NCI-H128 (cell line): ENCODE measurements at regions not wholly inside any gene's neighbourhood (a gene's known extent, or its start where the extent isn't known, plus 50 kb on each side); places are given as distances from the start of the nearest gene placed in this dataset.
"Not testable (repeated sequence)": the region's sequence is repeated elsewhere in the genome, so short reads cannot be mapped to it uniquely, and the experiment has no call there.

Experiments
- DNase-seq: peaks from one replicate; lab custom pipeline; 2025; ENCODE audit not compliant: unreplicated experiment; lab: John Stamatoyannopoulos, UW

DNA sequence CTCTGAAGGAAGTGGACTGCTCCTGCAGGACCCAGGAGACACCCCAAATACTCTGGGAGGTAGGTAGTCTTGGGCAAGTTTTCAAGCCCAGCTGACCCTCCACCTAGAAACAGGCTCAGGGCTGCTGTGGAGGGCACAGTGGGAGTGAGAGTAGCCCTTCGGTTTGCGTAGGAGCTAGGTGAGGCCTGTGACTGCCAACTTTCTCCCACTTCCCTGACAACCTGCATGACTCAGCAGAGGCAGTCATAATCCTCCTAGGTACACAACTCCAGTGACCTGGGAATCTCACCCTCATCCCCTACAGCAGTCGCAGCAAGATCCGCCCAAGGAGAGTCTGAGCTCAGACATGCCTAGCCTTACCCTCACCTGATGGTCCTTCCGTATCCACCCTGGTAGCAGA is 439.1 kb downstream of the CNTNAP4 start:
- DNase-seq = not testable (repeated sequence)

DNA sequence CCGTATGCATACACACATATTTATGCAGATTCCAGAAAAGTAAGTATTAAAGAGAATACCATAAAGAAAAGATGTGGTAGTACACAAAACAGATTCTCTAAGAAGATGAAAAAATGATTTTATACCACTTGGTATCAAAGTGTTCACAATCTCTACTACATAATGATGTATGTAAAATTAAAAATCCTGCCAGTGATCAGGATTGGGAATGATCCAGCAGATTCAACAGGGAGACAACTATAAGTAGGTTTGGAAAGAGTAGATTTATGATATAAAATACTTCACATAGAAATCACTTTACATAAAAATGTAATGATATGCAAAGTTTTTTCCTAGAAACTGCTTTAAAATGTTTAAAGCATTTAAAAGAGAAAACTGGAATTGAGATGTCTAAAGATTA is 447.0 kb downstream of the CNTNAP4 start:
- DNase-seq = no peak

DNA sequence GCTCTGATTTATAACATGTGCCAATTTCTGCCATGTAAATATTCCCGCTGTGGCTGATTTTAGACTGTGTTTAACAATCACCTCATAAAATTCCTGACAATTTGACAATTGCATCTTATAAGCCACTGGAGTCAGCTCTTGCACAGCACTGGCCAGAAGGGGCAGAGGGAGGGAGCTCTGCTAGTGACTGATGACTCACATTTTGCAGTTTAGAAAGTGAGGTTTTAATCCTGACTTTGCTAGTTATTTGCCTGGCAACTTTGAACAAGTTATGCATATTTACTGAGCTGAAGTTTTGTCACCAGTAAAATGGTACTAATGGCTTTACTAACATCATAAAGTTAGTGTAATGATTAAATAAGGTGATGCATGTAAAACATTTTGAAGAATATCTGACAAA is 452.3 kb downstream of the CNTNAP4 start:
- DNase-seq = no peak

DNA sequence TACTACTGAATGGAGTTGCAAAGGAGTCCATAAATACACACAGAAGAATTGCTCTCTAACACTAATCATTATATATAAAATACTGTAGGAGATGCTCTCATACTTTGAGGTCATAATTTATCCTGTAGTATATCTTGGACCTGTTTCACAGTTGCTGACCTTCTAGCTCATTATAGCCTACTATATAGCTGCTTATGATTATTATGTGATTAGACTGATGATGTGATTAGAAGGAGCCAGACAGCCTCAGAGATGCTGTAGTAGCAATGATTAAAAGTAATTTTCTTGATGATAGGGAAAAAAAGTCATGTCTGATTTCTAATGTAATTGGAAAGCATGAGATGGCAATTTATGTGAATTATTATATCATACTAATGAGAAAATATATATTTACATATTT is 455.7 kb downstream of the CNTNAP4 start:
- DNase-seq = no peak

DNA sequence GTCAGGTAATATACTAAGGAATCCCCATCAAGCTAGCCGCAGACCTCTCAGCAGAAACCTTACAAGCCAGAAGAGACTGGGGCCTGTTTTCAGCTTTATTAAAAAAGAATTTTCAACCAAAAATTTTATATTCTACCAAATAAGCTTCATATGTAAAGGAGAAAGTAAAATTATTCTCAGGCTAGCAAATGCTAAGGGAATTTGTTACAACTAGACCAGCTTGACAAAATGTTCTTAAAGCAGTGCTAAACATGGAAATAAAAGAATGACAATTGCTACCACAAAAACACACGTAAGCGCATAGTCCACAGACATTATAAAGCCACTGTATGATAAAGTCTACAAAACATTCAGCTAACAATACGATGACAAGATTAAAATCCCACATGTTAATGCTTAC is 449.4 kb upstream of the MON1B start:
- no peak for DNase-seq

DNA sequence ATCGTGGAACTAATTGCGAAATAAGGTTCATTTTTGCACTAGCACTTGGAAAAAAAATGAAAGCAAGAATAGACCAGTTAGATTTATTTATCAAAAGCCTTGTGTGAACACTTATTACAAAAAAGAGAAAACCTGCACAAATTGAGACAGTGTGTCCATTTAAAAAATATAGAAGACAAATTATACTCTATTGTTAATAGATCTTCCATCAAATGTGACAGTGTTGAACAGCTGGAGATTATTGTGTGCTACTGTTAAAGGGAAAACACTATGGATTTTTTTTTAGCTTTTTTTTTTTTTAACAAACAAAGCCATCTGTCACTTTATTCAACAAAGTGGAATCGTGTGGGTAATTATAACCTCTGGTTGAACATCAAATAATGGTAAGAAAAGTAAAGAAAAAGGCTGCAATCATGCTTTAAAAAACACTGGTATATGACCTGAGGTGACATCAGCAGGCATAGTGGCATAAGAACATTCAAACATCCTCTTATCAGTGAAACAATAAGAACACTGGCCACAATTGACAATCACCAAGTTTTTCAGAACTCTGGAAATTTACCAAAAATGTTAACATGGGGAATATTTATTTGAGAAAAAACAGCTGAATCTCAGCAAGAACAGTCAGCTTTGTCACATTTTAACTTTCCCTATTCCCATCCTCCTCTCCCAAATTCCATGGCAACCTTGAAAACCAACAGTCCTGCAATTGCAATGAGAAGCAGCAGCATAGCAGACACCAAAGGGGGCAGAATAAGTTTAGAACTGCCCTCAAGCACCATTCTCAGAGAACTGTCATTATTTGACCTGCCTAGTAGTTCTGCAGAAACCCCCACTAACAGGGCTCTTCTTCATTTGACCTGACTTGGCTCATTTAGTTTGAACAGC is 442.3 kb upstream of the MON1B start:
- DNase-seq = no peak

DNA sequence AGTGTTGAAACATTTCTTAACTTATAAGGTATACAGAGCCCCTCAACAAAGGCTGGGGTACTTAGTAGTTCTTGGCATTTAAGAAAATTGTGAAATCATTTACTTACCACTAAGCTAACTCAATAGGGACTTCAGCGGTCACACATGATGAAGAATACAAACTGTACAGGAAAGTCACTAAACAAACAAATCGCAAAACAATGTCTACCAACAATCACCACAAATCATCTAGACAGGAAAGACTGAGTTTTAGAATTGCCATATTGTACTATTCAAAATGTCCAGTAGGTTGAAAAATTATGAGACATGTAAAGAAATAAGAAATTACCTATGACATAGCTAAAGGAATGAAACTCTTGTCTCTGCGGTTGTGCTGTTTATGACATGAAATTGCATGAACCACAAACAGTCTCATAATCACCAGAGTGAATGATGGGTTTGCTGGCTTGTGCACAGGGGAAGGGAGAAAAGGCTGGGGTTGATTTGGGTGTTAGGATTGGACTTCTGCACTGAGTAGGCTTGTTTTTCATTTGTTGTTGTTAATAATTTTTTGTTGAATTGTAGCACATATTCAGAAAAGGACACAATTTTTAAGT is 441.1 kb upstream of the MON1B start:
- no peak for DNase-seq

DNA sequence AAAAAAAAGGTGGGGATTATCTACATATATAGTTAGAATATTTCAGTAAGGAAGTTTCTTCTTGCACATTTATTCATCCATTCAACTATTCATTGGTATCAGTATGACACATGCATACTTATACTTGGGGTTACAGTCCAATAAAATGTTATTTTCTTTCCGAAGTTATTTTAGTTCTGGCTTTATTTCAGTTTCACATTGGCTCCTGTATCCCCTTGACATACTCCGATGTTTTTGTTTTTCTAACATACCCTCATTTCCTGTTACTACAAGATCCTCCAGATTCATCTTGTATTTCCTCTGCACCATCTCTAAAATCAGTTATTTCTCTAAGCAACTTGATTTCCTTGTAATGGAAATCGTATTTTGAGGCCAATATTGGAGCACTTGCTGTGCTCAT is 435.5 kb upstream of the MON1B start:
- DNase-seq = no peak

DNA sequence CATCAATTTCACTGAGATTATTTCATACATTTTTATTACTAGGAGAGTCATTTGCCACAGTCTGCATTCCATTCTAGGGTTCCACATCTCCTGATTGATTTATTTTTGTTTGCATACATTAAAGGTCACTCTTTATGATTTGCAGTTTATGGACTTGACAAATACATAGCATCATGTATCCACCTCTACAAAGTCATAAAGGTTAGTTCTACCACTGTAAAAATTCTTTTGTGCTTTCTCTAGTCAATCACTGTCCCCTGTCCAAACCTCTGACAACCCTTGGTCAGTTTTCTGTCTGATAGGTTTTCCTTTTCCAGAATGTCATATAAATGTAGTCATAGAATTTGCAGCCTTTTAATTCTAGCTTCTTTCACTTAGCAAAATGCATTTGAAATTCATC is 434.6 kb upstream of the MON1B start:
- no peak for DNase-seq

DNA sequence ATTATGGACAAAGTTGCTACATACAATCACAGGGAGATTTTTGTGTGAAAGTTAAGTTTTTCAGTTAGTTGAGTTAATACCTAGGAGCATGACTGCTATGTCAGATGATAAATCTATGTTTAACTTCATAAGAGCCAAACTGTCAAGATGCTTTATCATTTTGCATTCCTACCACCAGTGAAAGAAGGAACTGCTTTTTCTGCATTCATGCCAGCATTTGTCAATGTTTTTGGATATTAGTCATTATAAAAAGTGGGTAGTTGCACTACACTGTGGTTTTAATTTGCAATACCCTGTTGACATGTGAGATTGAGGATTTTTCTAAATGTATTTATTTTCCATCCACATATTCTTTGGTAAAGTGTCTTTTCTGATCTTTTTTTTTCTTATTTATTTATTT is 434.0 kb upstream of the MON1B start:
- no peak for DNase-seq

DNA sequence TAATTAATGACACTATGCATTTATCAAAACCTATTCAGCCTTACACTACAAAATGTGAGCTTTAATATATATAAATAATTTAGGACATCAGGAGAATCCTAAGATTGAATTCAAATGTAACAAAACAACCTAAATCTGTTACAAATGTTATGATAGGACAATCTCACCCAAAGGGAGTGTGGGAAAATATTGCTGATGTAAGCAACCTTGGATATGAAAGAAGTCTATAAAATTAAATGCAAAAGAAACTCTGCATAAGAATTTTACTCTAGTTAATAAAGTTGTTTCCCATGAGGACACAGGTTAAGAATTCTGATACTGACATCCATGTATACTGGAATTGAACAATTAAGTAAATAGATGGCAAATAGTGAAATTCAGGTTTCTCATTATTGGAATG is 424.5 kb upstream of the MON1B start:
- no peak for DNase-seq

DNA sequence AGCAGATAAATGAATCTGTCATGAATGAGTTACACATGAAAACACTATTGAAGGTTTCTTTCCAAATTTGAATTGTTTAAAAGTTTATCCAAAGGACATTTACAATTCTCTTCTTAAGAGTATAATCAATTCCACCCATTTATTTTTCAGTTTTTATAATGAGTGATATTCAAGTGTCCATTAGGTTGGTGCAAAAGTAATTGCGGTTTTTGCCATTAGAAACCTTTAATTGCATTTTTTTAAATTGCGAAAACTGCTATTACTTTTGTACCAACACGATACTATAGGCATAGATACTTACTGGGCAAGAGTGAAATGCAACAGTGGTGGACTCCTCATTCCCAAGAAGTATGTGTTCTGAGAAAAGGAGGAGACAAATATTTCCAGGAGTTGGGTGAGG is 422.7 kb upstream of the MON1B start:
- no peak for DNase-seq

DNA sequence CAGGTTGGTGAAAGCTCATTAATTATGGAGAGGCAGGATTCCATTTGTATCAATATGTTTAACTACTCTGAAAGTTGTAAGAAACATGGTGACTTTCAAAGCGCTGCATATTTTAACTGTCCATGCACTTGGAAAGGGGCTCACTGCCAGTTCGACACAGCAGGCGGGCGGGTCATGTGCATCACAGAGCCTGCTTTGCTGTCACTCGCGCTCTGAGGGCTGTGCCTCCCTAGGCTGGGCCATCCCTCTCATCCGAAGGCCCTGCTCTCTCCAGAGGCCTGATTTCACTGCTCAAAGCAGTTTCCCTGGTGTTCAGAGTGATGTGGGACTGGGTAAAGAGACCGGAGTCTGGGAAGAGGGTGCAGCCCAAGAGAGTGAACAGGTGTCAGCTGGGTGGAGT is 422.0 kb upstream of the MON1B start:
- DNase-seq = no peak

DNA sequence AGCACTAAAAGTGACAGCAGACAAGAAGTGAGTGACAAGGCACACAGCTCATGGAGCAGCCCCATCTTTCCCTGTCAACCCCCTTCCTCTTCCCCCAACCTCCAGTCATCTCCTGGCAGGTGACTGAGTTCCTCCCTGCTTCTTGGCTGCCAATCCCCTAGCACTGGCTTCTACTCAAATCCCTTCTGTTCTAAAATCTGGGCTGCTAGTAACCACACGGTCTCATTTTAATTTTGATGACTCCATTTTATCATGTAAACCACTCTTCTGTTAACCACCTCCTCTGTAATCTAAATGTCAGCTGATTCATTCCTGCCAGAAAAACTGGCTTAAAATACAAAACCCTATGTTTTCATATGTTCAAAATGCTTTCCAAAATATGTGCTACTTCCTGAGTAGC is 419.8 kb upstream of the MON1B start:
- DNase-seq = no peak

DNA sequence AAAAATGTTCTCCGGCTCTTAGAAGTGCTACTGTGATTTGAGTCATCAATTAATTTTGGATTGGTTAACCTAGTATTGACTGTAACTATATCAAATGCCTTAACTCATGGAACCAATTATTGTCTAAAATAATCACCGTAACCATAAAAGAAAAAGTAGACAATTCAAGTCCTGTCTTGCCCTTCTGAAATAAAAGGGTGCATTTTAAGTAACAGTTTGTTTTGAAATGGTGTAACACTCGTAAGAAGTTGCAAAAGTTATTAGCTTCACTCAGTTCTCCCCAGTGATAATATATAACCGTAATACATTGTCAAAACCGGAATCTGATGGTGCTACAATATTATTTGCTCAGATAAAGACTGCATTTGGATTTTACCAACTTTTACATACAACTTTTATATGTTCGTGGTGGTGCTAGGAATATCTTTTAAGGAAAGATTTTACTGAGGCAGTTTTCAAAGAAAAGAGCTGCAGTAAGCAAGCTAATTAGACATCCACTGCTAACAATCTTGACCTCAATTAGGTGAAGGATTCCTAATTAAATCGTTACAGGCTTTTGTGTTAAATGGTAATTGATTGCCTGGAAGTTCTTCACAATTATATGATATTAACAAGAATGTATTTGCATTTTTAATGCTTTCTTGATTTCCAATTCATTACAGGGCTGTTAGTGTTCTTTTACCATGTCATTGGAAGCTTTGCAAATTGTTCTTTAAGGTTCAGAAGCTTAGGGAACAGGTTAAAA is 413.1 kb upstream of the MON1B start:
- DNase-seq = no peak

DNA sequence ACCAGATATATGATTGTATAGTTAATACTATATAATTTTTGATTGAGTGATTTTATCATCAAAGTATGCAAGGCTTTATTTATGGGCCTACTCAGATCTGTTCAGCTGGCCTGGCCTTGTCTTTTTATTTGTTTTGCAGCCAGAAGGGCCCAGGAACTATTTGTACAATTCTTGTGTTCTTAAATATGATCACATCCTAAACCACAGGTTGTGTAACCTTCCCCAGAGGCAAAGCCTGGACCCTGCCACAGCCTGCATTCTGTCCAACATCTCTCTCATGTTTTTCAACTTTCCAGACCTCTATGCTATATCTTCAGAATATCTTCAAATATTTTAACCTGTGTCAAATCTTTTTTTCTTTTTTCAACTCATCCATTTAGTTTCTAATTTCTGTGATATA is 410.4 kb upstream of the MON1B start:
- no peak for DNase-seq

DNA sequence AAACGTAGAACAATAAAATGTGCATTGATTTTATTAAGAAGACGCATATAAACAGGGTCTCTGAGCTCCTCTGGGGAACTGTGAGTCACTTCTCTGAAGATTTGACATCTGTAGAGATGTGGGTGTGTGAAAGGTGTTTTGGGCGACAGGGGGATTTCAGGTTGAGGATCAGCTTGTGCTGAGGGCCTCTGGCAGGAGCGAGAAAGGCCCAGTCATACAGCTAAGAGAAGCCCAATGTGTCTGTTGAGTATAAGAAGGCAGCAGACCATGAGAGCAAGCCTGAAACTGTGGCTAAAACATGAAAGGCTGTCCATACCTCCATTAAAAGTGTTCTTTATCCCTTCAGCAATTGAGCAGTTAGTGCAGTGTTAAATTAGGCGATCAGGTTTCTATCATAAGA is 406.5 kb upstream of the MON1B start:
- no peak for DNase-seq

DNA sequence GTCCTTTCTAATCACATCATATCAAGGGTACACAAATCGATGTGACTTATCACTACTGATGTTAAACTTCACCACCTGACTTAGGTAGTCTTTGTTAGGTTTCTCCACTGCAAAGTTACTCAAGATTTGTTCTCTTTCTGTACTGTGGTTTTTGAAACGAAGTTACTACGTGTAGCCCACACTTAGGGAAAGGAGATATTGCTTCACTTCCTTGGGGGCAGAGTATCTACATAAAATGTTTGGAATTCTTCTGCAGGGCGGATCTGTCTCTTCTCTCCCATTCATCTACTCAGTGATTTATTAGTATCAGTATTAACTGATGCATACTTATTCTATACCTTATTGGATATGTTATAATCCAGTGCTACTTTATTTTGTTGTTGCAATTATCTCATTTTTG is 403.6 kb upstream of the MON1B start:
- DNase-seq = no peak

DNA sequence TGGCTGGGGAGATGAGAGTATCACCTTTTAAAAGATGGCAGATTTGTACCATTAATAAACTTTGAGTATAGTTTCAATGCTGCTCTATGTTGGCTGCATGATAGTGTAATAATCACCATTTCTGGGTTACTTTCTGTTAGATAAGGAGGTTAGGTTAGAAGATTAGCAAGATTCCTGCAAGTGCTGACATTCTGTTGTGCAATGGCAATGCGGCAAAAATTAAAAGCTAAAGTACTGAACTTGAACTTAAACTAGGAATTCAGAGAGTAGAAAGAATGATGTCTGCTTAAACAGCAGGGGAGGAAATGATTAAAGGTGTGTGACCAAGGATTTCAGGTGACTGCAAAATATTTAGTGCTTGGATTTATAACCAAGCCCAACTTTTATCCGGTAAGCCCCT is 399.8 kb upstream of the MON1B start:
- DNase-seq = no peak

DNA sequence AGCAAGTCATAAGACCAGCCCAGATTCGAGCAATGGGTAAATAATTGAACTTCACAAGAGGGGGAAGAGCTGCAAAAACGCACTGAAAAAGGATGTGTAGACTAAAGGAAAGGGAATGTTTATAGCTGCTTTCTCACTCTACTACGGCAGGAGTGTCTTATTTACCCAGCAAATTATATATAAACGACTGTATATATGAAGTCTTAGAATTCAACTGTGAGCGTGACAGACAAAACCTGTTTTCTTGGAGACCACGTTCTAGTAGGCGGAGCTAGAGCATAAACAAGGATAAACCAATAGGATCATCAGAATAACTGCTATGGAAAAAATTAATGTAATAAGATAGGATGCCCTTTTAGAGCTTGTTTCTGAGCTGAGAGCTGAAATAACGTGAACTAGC is 394.6 kb upstream of the MON1B start:
- DNase-seq = no peak

DNA sequence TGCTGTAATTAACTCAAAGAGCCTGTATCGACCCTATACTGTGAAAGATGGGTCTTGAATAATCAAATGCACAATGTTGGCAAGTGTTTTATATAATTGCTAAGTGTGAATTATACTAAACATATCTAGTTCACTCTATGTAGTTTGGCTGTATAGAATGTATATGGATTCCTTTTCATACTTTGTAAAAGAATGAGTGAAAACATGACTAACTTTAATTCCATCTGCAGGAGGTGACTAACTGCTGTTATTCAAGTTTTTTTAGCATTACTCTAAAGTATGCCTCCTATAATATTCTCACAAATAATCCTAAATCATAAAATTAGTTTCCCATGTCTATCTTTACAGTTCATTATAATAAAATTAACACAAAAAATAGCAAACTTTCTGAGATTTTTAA is 394.0 kb upstream of the MON1B start:
- no peak for DNase-seq

DNA sequence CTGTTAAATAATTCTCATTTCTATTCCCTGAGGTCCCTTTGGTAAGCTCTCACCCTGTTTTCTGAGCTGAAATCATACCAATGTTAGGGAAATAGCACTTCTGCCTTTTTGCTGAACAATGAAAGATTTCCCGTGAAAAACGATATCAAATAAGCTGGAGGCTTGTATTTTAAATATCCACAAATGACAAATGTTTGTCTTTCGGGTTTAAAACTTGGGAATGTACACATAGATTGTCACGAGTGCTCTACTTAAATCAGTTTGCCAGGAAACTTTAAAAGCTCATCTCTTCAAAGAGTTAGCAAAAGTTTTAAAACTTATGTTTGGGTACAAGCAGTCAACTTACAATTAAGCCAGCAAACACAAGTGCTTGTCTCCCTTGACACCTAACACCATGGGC is 393.5 kb upstream of the MON1B start:
- DNase-seq = no peak
